Suppressor macrophage treated with lipopolysaccharide for 1 hour (primary cell): ENCODE measurements at regions not wholly inside any gene's neighbourhood (a gene's known extent, or its start where the extent isn't known, plus 50 kb on each side); places are given as distances from the start of the nearest gene placed in this dataset.
"Not testable (repeated sequence)": the region's sequence is repeated elsewhere in the genome, so short reads cannot be mapped to it uniquely, and the experiment has no call there.

Experiments
- DNase-seq, 3 donors: peaks; one replicate each; pipeline ENCODE4 v3.0.0-alpha.2; 2020 to 2022

GRCh38 chr9:11158063-11158462 is 545.3 kb upstream of the PTPRD start:
- no peak for DNase-seq

DNA sequence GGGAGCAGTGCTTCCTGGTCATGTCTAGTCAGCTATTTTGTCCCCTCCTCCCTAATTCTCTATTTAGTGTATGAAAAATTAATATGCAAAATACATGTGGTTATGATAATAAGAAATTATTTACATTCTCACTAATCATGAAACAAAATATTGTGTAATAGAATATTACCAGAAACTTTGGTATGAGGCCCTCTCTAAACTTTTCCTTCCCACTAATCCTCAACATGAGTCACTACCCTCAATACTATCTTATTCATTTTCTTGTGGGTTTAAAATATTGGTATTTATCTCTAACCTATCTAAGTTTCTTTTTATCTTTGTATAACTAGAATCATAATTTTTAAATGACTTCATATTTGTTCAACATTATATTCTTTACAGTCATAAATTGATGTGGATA is 545.9 kb upstream of the PTPRD start:
- DNase-seq: no peak

DNA sequence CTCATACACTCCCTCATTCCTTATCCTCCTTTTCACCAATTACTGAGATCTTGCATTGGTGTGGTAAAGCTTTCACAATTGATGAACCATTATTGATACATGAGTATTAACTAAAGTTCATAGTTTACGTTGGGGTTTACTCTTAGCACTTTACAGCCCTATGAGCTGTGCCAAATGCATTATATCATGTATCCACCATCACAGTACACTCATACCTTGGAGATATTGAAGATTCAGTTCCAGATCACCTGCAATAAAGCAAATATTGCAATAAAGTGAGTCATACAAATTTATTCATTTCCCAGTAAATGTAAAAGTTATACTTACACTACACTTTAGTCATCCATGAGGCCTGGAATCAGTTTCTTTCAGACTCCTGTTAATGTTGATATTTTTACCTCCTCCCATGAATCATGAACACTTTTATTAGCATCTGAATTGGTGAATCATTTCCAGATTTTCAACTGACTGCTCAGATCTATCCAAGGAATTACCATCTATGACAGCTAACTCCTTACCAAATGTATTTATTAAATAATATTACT is 546.6 kb upstream of the PTPRD start:
- DNase-seq: no peak

DNA sequence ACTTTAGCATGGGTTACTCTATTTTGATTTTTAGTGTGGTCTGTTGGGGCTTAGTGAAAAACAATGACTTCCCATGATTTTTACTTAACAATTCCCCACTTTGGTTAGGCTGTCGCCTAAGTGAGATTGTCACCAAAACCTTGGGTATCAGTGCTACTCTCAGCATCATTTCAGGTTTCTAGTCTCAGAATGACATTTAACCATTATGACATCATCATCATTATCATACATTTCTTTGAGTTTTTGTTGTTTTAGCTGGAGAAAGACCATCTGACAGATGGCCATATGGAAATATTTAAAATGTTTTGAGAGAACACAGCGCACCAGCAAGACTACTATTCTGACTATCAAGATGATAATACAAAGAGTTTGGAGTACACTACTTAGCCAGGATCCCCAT is 551.0 kb upstream of the PTPRD start:
- DNase-seq: no peak

GRCh38 chr9:11182001-11182400 is 569.2 kb upstream of the PTPRD start:
- DNase-seq: no peak

- DNase-seq: no peak
These were observed 577.9 kb upstream of the PTPRD start for GRCh38 chr9:11190719-11191118.

- DNase-seq: no peak
These were observed 580.2 kb upstream of the PTPRD start for GRCh38 chr9:11192993-11193392.

DNA sequence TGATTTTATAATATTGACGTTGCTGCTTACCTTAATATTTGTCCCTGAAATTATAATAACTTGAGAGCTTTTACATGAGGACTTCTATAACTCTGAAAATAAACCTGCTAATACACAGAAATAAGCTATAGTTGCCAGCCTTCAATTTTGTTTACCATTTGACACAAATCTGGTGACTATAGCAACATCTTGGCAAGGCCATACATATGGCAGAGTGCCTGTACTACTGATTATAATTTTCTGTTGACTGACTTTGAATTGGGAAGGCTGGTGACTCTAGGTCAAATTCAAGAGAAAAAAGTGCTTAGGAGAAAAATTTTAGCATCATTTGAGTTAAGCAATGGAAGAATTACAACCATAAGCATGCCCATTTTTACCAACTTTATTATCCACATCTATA is 581.4 kb upstream of the PTPRD start:
- DNase-seq: no peak

DNA sequence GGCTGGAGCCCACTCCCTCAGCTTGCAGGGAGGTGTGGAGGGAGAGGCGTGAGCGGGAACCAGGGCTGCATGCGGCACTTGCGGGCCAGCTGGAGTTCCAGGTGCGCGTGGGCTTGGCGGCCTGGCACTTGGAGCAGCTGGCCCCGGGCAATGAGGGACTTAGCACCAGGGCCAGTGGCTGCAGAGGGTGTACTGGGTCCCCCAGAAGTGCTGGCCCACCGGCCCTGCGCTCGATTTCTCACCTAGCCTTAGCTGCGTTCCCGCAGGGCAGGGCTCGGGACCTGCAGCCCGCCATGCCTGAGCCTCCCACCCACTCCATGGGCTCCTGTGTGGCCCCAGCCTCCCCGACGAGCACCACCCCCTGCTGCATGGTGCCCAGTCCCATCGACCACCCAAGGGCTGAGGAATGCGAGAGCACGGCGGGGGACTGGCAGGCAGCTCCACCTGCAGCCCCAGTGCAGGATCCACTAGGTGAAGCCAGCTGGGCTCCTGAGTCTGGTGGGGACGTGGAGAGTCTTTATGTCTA is 584.1 kb upstream of the PTPRD start:
- DNase-seq: not testable (repeated sequence)

DNA sequence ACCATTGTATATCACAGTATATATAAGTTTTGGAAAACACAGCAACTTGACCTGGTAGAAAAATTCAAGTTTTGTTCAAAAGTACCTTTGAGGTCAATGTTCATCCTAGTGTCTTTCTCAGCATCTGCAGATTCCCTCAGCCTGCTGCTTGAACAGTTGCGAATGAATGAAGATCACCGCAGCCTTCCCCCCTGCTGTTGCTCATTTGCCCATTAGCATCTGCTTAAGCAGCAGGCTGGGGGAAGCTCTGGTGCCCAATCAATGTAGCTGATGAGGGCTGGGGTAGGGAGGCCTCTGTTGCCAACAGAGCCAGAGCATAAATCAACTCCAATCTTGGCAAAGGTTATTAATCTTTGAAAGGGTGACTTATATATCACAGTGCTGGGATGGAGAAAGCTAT is 586.5 kb upstream of the PTPRD start:
- DNase-seq: no peak

DNA sequence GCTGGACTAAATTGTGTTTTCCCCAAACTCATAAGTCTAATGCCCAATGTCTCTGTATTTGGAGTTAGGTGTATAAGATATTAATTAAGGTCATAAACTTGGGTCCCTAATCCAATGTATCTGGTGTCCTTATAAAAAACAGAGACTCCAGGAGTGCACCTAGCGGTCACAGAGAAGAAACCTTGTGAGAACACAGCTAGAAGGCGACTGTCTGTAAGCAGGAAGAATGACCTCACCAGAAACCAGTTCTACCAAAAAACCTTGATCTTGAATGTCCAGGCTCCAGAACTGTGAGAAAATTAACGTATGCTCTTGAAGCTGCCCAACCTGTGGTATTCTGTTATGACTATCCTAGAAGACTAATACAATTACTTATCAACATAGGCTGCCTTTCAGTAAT is 591.7 kb upstream of the PTPRD start:
- no peak for DNase-seq

GRCh38 chr9:11206925-11207324 is 594.1 kb upstream of the PTPRD start:
- DNase-seq: no peak

DNA sequence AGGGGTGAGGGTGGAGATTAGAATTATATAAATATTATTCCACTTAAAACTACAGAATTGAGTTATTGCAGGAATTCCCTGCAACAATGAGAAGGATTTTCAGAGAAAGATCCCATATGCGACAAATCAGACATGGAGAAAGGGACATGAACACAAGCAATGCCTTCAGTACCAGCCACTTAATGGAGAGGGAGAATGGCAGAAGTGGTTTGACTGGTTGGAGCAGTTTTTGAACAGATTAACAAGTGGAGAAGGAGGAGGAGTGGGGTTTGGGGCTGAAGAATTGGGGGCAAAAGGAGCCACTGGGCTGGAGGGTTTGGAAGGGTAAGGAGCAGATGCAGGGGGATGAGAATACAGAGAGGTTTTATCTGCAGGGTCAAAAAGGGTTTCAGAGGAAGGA is 620.9 kb upstream of the PTPRD start:
- DNase-seq: no peak

- no peak for DNase-seq
These were observed 622.3 kb upstream of the PTPRD start for GRCh38 chr9:11235061-11235460.

- no peak for DNase-seq
These were observed 629.0 kb upstream of the PTPRD start for GRCh38 chr9:11241779-11242178.

GRCh38 chr9:11257992-11258391 is 645.2 kb upstream of the PTPRD start:
- no peak for DNase-seq

- DNase-seq: no peak
These were observed 656.2 kb upstream of the PTPRD start for GRCh38 chr9:11269036-11269435.

DNA sequence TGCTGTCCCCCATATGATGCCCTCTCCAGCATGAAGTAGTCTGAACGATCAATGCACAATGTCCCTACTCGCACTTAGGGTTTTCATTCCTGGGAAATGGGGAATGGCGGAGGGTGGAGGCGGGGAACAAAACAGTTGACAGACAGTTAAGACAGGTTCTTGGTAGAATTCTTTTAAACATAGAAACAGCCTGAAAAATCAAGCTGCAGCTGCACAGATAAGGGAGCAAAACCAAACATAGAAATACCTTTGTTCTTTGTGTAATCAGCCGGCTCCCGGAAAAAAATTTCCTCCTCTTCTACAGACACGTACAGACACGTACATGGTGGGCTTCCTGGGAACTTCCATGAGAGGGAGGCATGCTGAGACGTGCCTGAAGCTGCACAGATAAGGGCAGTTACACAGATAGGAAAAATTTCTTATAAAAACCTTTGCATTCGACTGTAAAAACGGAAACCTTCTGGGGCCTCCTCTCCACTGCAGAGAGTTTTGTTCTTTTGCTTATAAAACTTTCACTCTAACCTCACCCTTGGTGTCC is 662.4 kb upstream of the PTPRD start:
- DNase-seq: no peak

- DNase-seq: no peak
These were observed 700.2 kb upstream of the PTPRD start for GRCh38 chr9:11312966-11313365.

GRCh38 chr9:11318946-11319345 is 706.1 kb upstream of the PTPRD start:
- no peak for DNase-seq

- no peak for DNase-seq
These were observed 706.7 kb upstream of the PTPRD start for GRCh38 chr9:11319538-11319937.

DNA sequence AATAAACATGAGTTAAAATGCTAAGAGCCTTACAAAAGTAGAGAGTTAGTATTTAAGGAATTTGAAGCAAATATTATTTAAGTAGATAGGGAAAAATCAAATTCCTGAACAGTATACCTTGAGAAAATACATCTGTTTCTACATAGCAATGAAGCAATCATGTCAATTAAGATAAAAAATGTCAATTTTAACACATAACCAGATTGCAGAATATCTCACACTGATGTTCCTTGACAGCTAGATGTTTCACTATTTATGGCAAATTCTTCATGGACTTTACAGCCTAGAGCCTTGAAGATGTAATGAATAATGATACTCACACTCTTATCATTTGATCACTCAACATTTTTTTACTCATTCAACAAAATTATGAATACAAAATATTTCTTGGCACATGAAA is 708.2 kb upstream of the PTPRD start:
- no peak for DNase-seq

DNA sequence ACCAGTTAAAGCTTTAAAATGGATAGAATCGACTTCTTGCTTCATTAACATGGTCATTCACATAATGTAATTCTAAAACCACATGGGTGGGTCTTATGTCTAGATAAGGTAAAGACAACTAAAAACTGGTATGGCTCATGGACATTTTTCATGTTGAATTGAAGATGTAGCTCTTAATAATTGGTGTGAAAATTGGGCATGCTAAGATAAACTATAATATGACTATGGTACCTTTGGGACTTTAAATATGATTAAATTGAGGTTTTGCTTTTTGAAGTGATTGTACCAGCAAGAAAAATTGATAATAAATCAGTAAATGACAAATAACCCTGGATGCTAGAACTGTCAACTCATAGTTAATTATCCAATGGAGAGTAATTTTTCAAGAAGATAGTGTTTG is 710.7 kb upstream of the PTPRD start:
- DNase-seq: no peak

DNA sequence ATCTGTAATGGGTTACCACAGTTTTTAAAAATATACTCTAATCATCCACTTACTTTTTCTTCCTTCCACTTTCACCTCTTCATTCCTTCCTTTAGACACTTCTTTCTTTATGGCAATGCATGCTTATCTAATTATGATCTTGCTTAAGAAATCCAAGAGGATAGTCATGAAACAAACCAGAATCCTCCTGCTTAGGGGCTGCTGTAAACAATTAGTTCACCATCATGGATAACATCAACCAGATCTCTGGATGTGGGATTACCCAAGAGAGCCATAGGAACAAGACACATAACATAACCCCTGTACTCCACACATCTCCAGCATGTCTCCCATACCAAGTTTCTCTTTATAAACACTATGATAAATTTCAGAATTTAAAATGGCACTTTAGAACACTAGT is 713.4 kb upstream of the PTPRD start:
- no peak for DNase-seq

DNA sequence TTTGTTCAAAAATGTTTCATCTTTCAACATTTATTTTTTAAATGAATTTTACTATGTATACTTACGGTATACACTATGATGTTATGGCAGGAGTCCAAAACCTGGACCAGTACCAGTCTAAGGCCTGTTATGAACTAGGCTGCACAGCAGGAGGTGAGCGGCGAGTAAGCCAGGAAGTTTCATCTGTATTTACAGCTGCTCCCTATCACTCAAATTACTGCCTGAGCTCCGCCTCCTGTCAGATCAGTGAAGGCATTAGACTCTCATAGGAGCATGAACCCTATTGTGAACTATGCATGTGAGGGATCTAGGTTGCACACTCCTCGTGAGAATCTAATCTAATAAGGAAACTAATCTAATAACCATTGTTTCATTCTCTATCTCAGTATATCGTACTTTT is 715.5 kb upstream of the PTPRD start:
- DNase-seq: no peak
